GM12878 (cell line): ENCODE measurements at regions not wholly inside any gene's neighbourhood (a gene's known extent, or its start where the extent isn't known, plus 50 kb on each side); places are given as distances from the start of the nearest gene placed in this dataset.
A peak's percentile ranks its signal among the peaks of the same experiment; 100 is the strongest.

Source experiments
- ATAC-seq: fragments of 200-7000 bp; cut with Tn5 transposase; 3 replicates; pipeline ENCODE4 v1.9.1; 2020; ENCODE audit warnings: mild to moderate bottlenecking, moderate library complexity
- BruUV-seq: library from RNA; stranded (reverse); fragments of 400-500 nt; replicated peaks from 2 replicates; lab custom pipeline; 2021; lab: Mats Ljungman, UMichigan
- CTCF ChIA-PET: fragments of 300-600 bp; sonication (Branson Sonifier 250); formaldehyde crosslinking; extraction: SDS; loops from one replicate; lab custom pipeline; 2021; ENCODE audit warnings: inconsistent platforms; lab: Yijun Ruan, JAX
- POLR2A ChIA-PET: fragments of 350-600 bp; formaldehyde crosslinking; extraction: SDS; loops from one replicate; lab custom pipeline; 2021; ENCODE audit warnings: inconsistent platforms; lab: Charles Lee
- RAD21 ChIA-PET: fragments of 300-600 bp; sonication (Branson Sonifier 250); formaldehyde crosslinking; loops from one replicate; lab custom pipeline; 2023; ENCODE audit warnings: antibody characterized with exemption; ENCODE audit not compliant: unreplicated experiment; lab: Charles Lee
- SMC1A ChIA-PET: fragments of 300-600 bp; sonication (Branson Sonifier 250); formaldehyde crosslinking; loops from one replicate; lab custom pipeline; 2023; ENCODE audit not compliant: unreplicated experiment, uncharacterized antibody; lab: Charles Lee
- DNase-seq: peaks from one replicate; pipeline ENCODE4 v3.0.0-alpha.2; 2011; ENCODE audit warnings: low read depth, low spot score
- FAIRE-seq: peaks from 3 replicates; lab custom pipeline; 2011; peaks lifted over from hg19 to GRCh38; lab: Jason Lieb, UNC
- H2AFZ ChIP-seq: 2 replicates; pipeline ENCODE4 v1.6.0; 2011; ENCODE audit warnings: low read depth, low read length, control low read depth; ENCODE audit not compliant: control insufficient read depth
- H3K27ac ChIP-seq: 2 replicates; pipeline ENCODE4 v1.5.1; 2011; ENCODE audit warnings: control low read depth; ENCODE audit not compliant: control insufficient read depth, insufficient read depth
- H3K27me3 ChIP-seq, 2 experiments: replicated peaks in 1 of 2; 2 replicates each; pipeline versions ENCODE4 v1.6.0 to v1.6.1; 2011; ENCODE audit warnings: low read length in 1 of 2; ENCODE audit not compliant: control insufficient read depth in 2 of 2, insufficient read depth in 2 of 2
- H3K36me3 ChIP-seq, 2 experiments: 2 replicates each; pipeline ENCODE4 v1.5.1; 2011; ENCODE audit warnings: low read length in 1 of 2; ENCODE audit not compliant: control insufficient read depth in 2 of 2, insufficient read depth in 2 of 2
- H3K4me1 ChIP-seq: 2 replicates; pipeline ENCODE4 v1.6.1; 2011; ENCODE audit warnings: mild to moderate bottlenecking, low read length, moderate library complexity, mixed read lengths; ENCODE audit not compliant: control insufficient read depth, insufficient read depth
- H3K4me2 ChIP-seq: 2 replicates; pipeline ENCODE4 v1.6.0; 2011; ENCODE audit warnings: control low read depth; ENCODE audit not compliant: control insufficient read depth, insufficient read depth
- H3K4me3 ChIP-seq: fragments of 200-600 bp; sonication (generic); 2 replicates; pipeline ENCODE4 v1.5.1; 2016
- H3K79me2 ChIP-seq: 2 replicates; pipeline ENCODE4 v1.6.0; 2011; ENCODE audit warnings: low read length; ENCODE audit not compliant: control insufficient read depth, insufficient read depth
- H3K9ac ChIP-seq: 2 replicates; pipeline ENCODE4 v1.8.0; 2011; ENCODE audit warnings: low read length, control low read depth, mixed read lengths; ENCODE audit not compliant: control insufficient read depth, insufficient read depth
- H3K9me3 ChIP-seq: replicated peaks from 3 replicates; pipeline ENCODE4 v1.5.1; 2011; ENCODE audit warnings: mild to moderate bottlenecking, low read length; ENCODE audit not compliant: control insufficient read depth, insufficient read depth
- H4K20me1 ChIP-seq: 2 replicates; pipeline ENCODE4 v1.6.0; 2011; ENCODE audit not compliant: control insufficient read depth, insufficient read depth
- BRCA1 ChIP-seq: IDR thresholded peaks from 2 replicates; pipeline ENCODE4 v1.6.1; 2011; ENCODE audit warnings: low read depth, low read length, improper control_type of control experiment
- CBX3 ChIP-seq: fragments of 200-600 bp; sonication (generic); IDR thresholded peaks from 2 replicates; pipeline ENCODE4 v1.6.1; 2016; ENCODE audit warnings: low read depth, borderline replicate concordance
- CEBPB ChIP-seq, 2 experiments: fragments of 150-350 bp in 1 of 2; IDR thresholded peaks; 2 replicates each; pipeline ENCODE4 v1.6.1; 2012 to 2014; ENCODE audit warnings: low read depth in 2 of 2, low read length in 2 of 2, borderline replicate concordance in 1 of 2, inconsistent platforms in 1 of 2
- CHD2 ChIP-seq: IDR thresholded peaks from 2 replicates; pipeline ENCODE4 v1.6.1; 2011; ENCODE audit warnings: low read depth, low read length, improper control_type of control experiment, borderline replicate concordance
- NFYA ChIP-seq: IDR thresholded peaks from 2 replicates; pipeline ENCODE4 v1.6.1; 2011; ENCODE audit warnings: low read depth, mild to moderate bottlenecking, low read length, improper control_type of control experiment, borderline replicate concordance
- RAD21 ChIP-seq: IDR thresholded peaks from 2 replicates; pipeline ENCODE4 v1.6.1; 2011; ENCODE audit warnings: mild to moderate bottlenecking, low read depth, low read length, moderate library complexity; ENCODE audit not compliant: insufficient read depth
- SIX5 ChIP-seq: IDR thresholded peaks from 2 replicates; pipeline ENCODE4 v1.6.1; 2011; ENCODE audit warnings: mild to moderate bottlenecking, low read depth, low read length, moderate library complexity; ENCODE audit not compliant: severe bottlenecking
- SMC3 ChIP-seq: IDR thresholded peaks from 2 replicates; pipeline ENCODE4 v1.6.1; 2011; ENCODE audit warnings: low read length, improper control_type of control experiment, borderline replicate concordance
- SRF ChIP-seq, 2 experiments: IDR thresholded peaks; 2 replicates each; pipeline ENCODE4 v1.6.1; 2011; ENCODE audit warnings: low read depth in 2 of 2, low read length in 2 of 2, mild to moderate bottlenecking in 1 of 2, moderate library complexity in 1 of 2
- TCF12 ChIP-seq: IDR thresholded peaks from 2 replicates; pipeline ENCODE4 v1.6.1; 2011; ENCODE audit warnings: low read depth, mild to moderate bottlenecking, low read length
- YBX1 ChIP-seq: fragments of 450-650 bp; IDR thresholded peaks from 2 replicates; pipeline ENCODE4 v1.6.1; 2016; ENCODE audit warnings: antibody characterized with exemption
- ZSCAN29 ChIP-seq: fragments of 450-650 bp; IDR thresholded peaks from 2 replicates; pipeline ENCODE4 v1.6.1; 2017; ENCODE audit warnings: mild to moderate bottlenecking, moderate library complexity
- WGBS: methylation state at CpG from one replicate; pipeline ENCODE4 v1.1.6; 2016; ENCODE audit warnings: low lambda C conversion rate; ENCODE audit not compliant: insufficient replicate concordance, insufficient coverage; ENCODE audit errors: missing lambda C conversion rate; 5-methylcytosine and 5-hydroxymethylcytosine counted together
- in situ Hi-C: fragments of 300-500 bp; cut with MboI; formaldehyde crosslinking; loops from 9 replicates; pipeline ENCODE4 v1.14.3; 2018; ENCODE audit warnings: mixed read lengths
- intact Hi-C: fragments of 100-400 bp; cut with micrococcal nuclease; formaldehyde crosslinking; loops from one replicate; pipeline ENCODE4 v1.14.2; 2022; ENCODE audit not compliant: unreplicated experiment
- TF ChIP-seq, protein P1 (sequence below): fragments of 450-650 bp; conservative IDR thresholded peaks from 2 replicates; pipeline ENCODE4 v1.6.1; 2017; ENCODE audit warnings: mild to moderate bottlenecking, moderate library complexity
- TF ChIP-seq, protein P2 (sequence below): IDR thresholded peaks from 2 replicates; pipeline ENCODE4 v1.6.1; 2012; ENCODE audit warnings: low read depth, low read length, improper control_type of control experiment
- TF ChIP-seq, protein P3 (sequence below): IDR thresholded peaks from 2 replicates; pipeline ENCODE4 v1.6.1; 2012; ENCODE audit warnings: mild to moderate bottlenecking, low read depth, low read length
- TF ChIP-seq, protein P4 (sequence below), 3 experiments: IDR thresholded peaks in 2 of 3; conservative IDR thresholded peaks in 1 of 3; 2 replicates each; pipeline ENCODE4 v1.5.1; 2011; ENCODE audit warnings: low read depth in 3 of 3, low read length in 3 of 3, mild to moderate bottlenecking in 3 of 3, control low read depth in 2 of 3, moderate library complexity in 2 of 3, inconsistent platforms in 1 of 3, mixed read lengths in 1 of 3; ENCODE audit not compliant: control insufficient read depth in 2 of 3, insufficient read depth in 1 of 3; ENCODE audit errors: extremely low read depth in 1 of 3

DNA sequence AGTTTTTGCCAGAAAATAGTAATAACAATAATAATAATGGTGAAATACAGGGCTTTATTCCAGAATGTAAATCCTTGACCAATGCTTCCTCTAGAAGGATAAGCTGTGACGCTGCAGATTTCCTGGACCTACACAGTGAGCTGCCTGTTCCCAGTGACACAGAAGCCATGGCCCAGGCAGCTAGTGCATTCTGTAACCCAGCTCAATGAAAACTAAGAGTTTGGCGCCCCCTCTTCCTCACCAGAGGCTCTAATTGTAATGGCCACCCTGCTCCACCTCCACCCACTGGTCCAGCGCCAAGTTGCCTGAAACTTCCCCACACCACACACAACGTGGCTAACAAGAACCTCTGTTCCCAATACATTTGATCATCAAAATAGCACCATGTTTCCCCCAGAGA is 248.1 kb downstream of the CETN3 start:
- WGBS = 24% methylated on average over 4 of the region's 4 CpGs
- in situ Hi-C loops = no loop called here
- H2AFZ ChIP-seq = no peak overlapping the region
- RAD21 ChIA-PET = interaction anchor here (0.6 to 2.2 kb wide), 7 partner anchors 104 to 1433 kb away, joined by 3 to 11 read pairs (median 4); no protein-coding TSS in a partner anchor
- no peaks in the 10 kb centered on the region for H3K9me3 ChIP-seq
- H4K20me1 ChIP-seq = no peaks in the 10 kb centered on the region
- SMC1A ChIA-PET = interaction anchor here (1.0 to 2.0 kb wide), 9 partner anchors 23 to 1471 kb away, joined by 3 to 7 read pairs (median 3); no protein-coding TSS in a partner anchor
- no peak overlapping the region for H3K9ac ChIP-seq
- no peak overlapping the region for H3K27ac ChIP-seq
- no peaks in the 10 kb centered on the region for H3K4me1 ChIP-seq
- BruUV-seq = no TSS peak
- no peak for FAIRE-seq
- intact Hi-C loops = no loop called here
- ATAC-seq = peak; percentile 86
- H3K27me3 ChIP-seq = no peaks in the 10 kb centered on the region
- CTCF ChIA-PET = interaction anchor here (0.5 to 2.4 kb wide), 15 partner anchors 21 to 1471 kb away, joined by 3 to 14 read pairs (median 3); no protein-coding TSS in a partner anchor
- no peaks in the 10 kb centered on the region for H3K36me3 ChIP-seq
- no peak overlapping the region for H3K4me3 ChIP-seq
- POLR2A ChIA-PET = no interaction called here
- H3K4me2 ChIP-seq = no peak overlapping the region
- DNase-seq = no peak
- H3K79me2 ChIP-seq = no peaks in the 10 kb centered on the region
- TF ChIP-seq TCF12 = no peak
- TF ChIP-seq, protein P1, sequence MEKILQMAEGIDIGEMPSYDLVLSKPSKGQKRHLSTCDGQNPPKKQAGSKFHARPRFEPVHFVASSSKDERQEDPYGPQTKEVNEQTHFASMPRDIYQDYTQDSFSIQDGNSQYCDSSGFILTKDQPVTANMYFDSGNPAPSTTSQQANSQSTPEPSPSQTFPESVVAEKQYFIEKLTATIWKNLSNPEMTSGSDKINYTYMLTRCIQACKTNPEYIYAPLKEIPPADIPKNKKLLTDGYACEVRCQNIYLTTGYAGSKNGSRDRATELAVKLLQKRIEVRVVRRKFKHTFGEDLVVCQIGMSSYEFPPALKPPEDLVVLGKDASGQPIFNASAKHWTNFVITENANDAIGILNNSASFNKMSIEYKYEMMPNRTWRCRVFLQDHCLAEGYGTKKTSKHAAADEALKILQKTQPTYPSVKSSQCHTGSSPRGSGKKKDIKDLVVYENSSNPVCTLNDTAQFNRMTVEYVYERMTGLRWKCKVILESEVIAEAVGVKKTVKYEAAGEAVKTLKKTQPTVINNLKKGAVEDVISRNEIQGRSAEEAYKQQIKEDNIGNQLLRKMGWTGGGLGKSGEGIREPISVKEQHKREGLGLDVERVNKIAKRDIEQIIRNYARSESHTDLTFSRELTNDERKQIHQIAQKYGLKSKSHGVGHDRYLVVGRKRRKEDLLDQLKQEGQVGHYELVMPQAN = no peak
- no peak for TF ChIP-seq NFYA
- TF ChIP-seq SRF (IDR thresholded peaks at IDR 0.05; ENCODE audit: low read depth in 2 of 2, low read length in 2 of 2) = no peak
- no peak for TF ChIP-seq ZSCAN29
- peak; percentile 33; the same call in 1 of the 2 replicates for TF ChIP-seq SMC3
- no peak for TF ChIP-seq SIX5
- TF ChIP-seq, protein P2, sequence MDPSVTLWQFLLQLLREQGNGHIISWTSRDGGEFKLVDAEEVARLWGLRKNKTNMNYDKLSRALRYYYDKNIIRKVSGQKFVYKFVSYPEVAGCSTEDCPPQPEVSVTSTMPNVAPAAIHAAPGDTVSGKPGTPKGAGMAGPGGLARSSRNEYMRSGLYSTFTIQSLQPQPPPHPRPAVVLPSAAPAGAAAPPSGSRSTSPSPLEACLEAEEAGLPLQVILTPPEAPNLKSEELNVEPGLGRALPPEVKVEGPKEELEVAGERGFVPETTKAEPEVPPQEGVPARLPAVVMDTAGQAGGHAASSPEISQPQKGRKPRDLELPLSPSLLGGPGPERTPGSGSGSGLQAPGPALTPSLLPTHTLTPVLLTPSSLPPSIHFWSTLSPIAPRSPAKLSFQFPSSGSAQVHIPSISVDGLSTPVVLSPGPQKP = no peak
- TF ChIP-seq RAD21 = peak; percentile 56
- no peak for TF ChIP-seq CEBPB (IDR thresholded peaks at IDR 0.05; ENCODE audit: borderline replicate concordance in 1 of 2, low read depth in 2 of 2, low read length in 2 of 2)
- TF ChIP-seq, protein P3, sequence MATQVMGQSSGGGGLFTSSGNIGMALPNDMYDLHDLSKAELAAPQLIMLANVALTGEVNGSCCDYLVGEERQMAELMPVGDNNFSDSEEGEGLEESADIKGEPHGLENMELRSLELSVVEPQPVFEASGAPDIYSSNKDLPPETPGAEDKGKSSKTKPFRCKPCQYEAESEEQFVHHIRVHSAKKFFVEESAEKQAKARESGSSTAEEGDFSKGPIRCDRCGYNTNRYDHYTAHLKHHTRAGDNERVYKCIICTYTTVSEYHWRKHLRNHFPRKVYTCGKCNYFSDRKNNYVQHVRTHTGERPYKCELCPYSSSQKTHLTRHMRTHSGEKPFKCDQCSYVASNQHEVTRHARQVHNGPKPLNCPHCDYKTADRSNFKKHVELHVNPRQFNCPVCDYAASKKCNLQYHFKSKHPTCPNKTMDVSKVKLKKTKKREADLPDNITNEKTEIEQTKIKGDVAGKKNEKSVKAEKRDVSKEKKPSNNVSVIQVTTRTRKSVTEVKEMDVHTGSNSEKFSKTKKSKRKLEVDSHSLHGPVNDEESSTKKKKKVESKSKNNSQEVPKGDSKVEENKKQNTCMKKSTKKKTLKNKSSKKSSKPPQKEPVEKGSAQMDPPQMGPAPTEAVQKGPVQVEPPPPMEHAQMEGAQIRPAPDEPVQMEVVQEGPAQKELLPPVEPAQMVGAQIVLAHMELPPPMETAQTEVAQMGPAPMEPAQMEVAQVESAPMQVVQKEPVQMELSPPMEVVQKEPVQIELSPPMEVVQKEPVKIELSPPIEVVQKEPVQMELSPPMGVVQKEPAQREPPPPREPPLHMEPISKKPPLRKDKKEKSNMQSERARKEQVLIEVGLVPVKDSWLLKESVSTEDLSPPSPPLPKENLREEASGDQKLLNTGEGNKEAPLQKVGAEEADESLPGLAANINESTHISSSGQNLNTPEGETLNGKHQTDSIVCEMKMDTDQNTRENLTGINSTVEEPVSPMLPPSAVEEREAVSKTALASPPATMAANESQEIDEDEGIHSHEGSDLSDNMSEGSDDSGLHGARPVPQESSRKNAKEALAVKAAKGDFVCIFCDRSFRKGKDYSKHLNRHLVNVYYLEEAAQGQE = peak; percentile 44; the same call in 1 of the 2 replicates
- no peak for TF ChIP-seq CHD2
- no peak for TF ChIP-seq CBX3
- TF ChIP-seq YBX1 = no peak
- TF ChIP-seq BRCA1 = no peak
- TF ChIP-seq, protein P4, sequence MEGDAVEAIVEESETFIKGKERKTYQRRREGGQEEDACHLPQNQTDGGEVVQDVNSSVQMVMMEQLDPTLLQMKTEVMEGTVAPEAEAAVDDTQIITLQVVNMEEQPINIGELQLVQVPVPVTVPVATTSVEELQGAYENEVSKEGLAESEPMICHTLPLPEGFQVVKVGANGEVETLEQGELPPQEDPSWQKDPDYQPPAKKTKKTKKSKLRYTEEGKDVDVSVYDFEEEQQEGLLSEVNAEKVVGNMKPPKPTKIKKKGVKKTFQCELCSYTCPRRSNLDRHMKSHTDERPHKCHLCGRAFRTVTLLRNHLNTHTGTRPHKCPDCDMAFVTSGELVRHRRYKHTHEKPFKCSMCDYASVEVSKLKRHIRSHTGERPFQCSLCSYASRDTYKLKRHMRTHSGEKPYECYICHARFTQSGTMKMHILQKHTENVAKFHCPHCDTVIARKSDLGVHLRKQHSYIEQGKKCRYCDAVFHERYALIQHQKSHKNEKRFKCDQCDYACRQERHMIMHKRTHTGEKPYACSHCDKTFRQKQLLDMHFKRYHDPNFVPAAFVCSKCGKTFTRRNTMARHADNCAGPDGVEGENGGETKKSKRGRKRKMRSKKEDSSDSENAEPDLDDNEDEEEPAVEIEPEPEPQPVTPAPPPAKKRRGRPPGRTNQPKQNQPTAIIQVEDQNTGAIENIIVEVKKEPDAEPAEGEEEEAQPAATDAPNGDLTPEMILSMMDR (IDR thresholded peaks at IDR 0.05 in 2 of 3, conservative IDR thresholded peaks at IDR 0.05 in 1 of 3; ENCODE audit: control insufficient read depth in 2 of 3, extremely low read depth in 1 of 3, insufficient read depth in 1 of 3, low read depth in 3 of 3, low read length in 3 of 3) = peak; percentile 26 to 43 (median 30); a peak in 4 of 6 replicates
